ENCODE measurements at regions not wholly inside any gene's neighbourhood (a gene's known extent, or its start where the extent isn't known, plus 50 kb on each side); places are given as distances from the start of the nearest gene placed in this dataset.

- Histone ChIP-seq H3F3A (ENCODE audit: low read depth) (no peaks in the 10 kb centered on the region), H3K9me2 (replicated peaks; ENCODE audit: low read depth, low read length) (no peaks in the 10 kb centered on the region), H3K9ac (ENCODE audit: low read depth, low read length, poor library complexity, severe bottlenecking) (no peak overlapping the region), H3K9me3 (ENCODE audit: insufficient read depth, low read depth, low read length) (peaks cover 4% of the 10 kb centered on the region; the same call in 1 of the 2 replicates), H3K4me3 (ENCODE audit: low read length, poor library complexity, severe bottlenecking) (no peak overlapping the region), H4K20me1 (ENCODE audit: insufficient read depth, low read length, poor library complexity, severe bottlenecking) (no peaks in the 10 kb centered on the region), H3K36me3 (ENCODE audit: insufficient read depth, low read length) (no peaks in the 10 kb centered on the region), H3K27me3 (ENCODE audit: insufficient read depth, low read length, poor library complexity, severe bottlenecking) (no peaks in the 10 kb centered on the region), H3K4me2 (ENCODE audit: low read depth, low read length, poor library complexity, severe bottlenecking) (no peak overlapping the region), H3K79me2 (ENCODE audit: insufficient read depth, low read length) (peaks cover 10% of the 10 kb centered on the region; the same call in 1 of the 2 replicates), H3K4me1 (ENCODE audit: insufficient read depth, low read length, poor library complexity, severe bottlenecking) (no peaks in the 10 kb centered on the region), H2AFZ (ENCODE audit: low read length) (no peak overlapping the region)
- TF ChIP-seq EZH2phosphoT487 (IDR thresholded peaks at IDR 0.05; ENCODE audit: borderline replicate concordance) = no peak
Observed at GRCh38 chr10:117441812-117442443, 66.7 kb upstream of the PDZD8 start.

- H4K20me1 ChIP-seq (ENCODE audit: insufficient read depth, low read length, poor library complexity, severe bottlenecking) = no peaks in the 10 kb centered on the region
- no peak overlapping the region for H3K9ac ChIP-seq (ENCODE audit: low read depth, low read length, poor library complexity, severe bottlenecking)
- H3K4me2 ChIP-seq (ENCODE audit: low read depth, low read length, poor library complexity, severe bottlenecking) = no peak overlapping the region
- H3K9me3 ChIP-seq (ENCODE audit: insufficient read depth, low read depth, low read length) = peaks cover 4% of the 10 kb centered on the region; the same call in 1 of the 2 replicates
- no peak overlapping the region for H2AFZ ChIP-seq (ENCODE audit: low read length)
- H3K9me2 ChIP-seq (replicated peaks; ENCODE audit: low read depth, low read length) = no peaks in the 10 kb centered on the region
- no peak overlapping the region for H3K4me3 ChIP-seq (ENCODE audit: low read length, poor library complexity, severe bottlenecking)
- TF ChIP-seq EZH2phosphoT487 (IDR thresholded peaks at IDR 0.05; ENCODE audit: borderline replicate concordance) (no peak), CTCF (conservative IDR thresholded peaks at IDR 0.05; ENCODE audit: low read length) (no peak)
- no peaks in the 10 kb centered on the region for H3K4me1 ChIP-seq (ENCODE audit: insufficient read depth, low read length, poor library complexity, severe bottlenecking)
- H3K36me3 ChIP-seq (ENCODE audit: insufficient read depth, low read length) = no peaks in the 10 kb centered on the region; the same call in 1 of the 2 replicates
- H3K27me3 ChIP-seq (ENCODE audit: insufficient read depth, low read length, poor library complexity, severe bottlenecking) = no peaks in the 10 kb centered on the region
- no peaks in the 10 kb centered on the region for H3F3A ChIP-seq (ENCODE audit: low read depth)
- peaks cover 10% of the 10 kb centered on the region; the same call in 1 of the 2 replicates for H3K79me2 ChIP-seq (ENCODE audit: insufficient read depth, low read length)
Observed at GRCh38 chr10:117441361-117441760, 66.1 kb upstream of the PDZD8 start.

GRCh38 chr10:117439243-117439912, 64.1 kb upstream of the PDZD8 start:
- Histone ChIP-seq H3K36me3 (ENCODE audit: insufficient read depth, low read length) (no peaks in the 10 kb centered on the region; the same call in 1 of the 2 replicates), H4K20me1 (ENCODE audit: insufficient read depth, low read length, poor library complexity, severe bottlenecking) (no peaks in the 10 kb centered on the region), H3K4me1 (ENCODE audit: insufficient read depth, low read length, poor library complexity, severe bottlenecking) (no peaks in the 10 kb centered on the region), H3K9me2 (replicated peaks; ENCODE audit: low read depth, low read length) (no peaks in the 10 kb centered on the region), H3K9me3 (ENCODE audit: insufficient read depth, low read depth, low read length) (peaks cover 1% of the 10 kb centered on the region; the same call in 1 of the 2 replicates), H2AFZ (ENCODE audit: low read length) (no peak overlapping the region), H3K79me2 (ENCODE audit: insufficient read depth, low read length) (peaks cover 13% of the 10 kb centered on the region; the same call in 1 of the 2 replicates), H3K4me3 (ENCODE audit: low read length, poor library complexity, severe bottlenecking) (no peak overlapping the region), H3K4me2 (ENCODE audit: low read depth, low read length, poor library complexity, severe bottlenecking) (no peak overlapping the region), H3K9ac (ENCODE audit: low read depth, low read length, poor library complexity, severe bottlenecking) (no peak overlapping the region), H3F3A (ENCODE audit: low read depth) (no peaks in the 10 kb centered on the region), H3K27me3 (ENCODE audit: insufficient read depth, low read length, poor library complexity, severe bottlenecking) (no peaks in the 10 kb centered on the region)
- TF ChIP-seq EZH2phosphoT487 (IDR thresholded peaks at IDR 0.05; ENCODE audit: borderline replicate concordance) = no peak
- TF ChIP-seq CTCF (conservative IDR thresholded peaks at IDR 0.05; ENCODE audit: low read length) = no peak

Data from Loucy (cell line).